NT2/D1 (cell line): ENCODE measurements at regions not wholly inside any gene's neighbourhood (a gene's known extent, or its start where the extent isn't known, plus 50 kb on each side); places are given as distances from the start of the nearest gene placed in this dataset.

Source experiments
- SUZ12 ChIP-seq: IDR thresholded peaks from 2 replicates; pipeline ENCODE4 v1.6.1; 2011; ENCODE audit not compliant: insufficient read length, insufficient read depth; ENCODE audit errors: extremely low read depth
- YY1 ChIP-seq: IDR thresholded peaks from 2 replicates; pipeline ENCODE4 v1.6.1; 2011; ENCODE audit not compliant: insufficient read length, insufficient read depth
- ZNF274 ChIP-seq: IDR thresholded peaks from 2 replicates; pipeline ENCODE4 v1.6.1; 2011; ENCODE audit warnings: mild to moderate bottlenecking, low read depth, low read length

- TF ChIP-seq ZNF274 (no peak), YY1 (no peak), SUZ12 (no peak)
Observed at GRCh38 chr16:20181416-20181815, 107.7 kb upstream of the GPR139 start.
